Vagina (tissue), 2 donors: ENCODE measurements at regions not wholly inside any gene's neighbourhood (a gene's known extent, or its start where the extent isn't known, plus 50 kb on each side); places are given as distances from the start of the nearest gene placed in this dataset.

Experiments used
- DNase-seq, 2 donors: peaks; one replicate each; pipeline ENCODE4 v3.0.0-alpha.2; 2017; ENCODE audit errors: extremely low spot score in 2 of 2
- H3K27ac ChIP-seq: fragments of 200-600 bp; sonication (generic); one replicate; pipeline ENCODE4 v1.5.1; 2019
- H3K27me3 ChIP-seq: fragments of 200-600 bp; sonication (generic); one replicate; pipeline ENCODE4 v1.5.1; 2019
- H3K36me3 ChIP-seq, 2 donors: fragments of 200-600 bp; sonication (generic); one replicate each; pipeline ENCODE4 v1.5.1; 2017 to 2019
- H3K4me1 ChIP-seq: fragments of 200-600 bp; sonication (generic); one replicate; pipeline ENCODE4 v1.5.1; 2019
- H3K4me3 ChIP-seq, 2 donors: fragments of 200-600 bp; sonication (generic); 1 replicate in 1 of 2; 2 replicates in 1 of 2; pipeline ENCODE4 v1.5.1; 2016 to 2019
- H3K9me3 ChIP-seq: fragments of 200-600 bp; sonication (generic); one replicate; pipeline ENCODE4 v1.5.1; 2019
- CTCF ChIP-seq, 3 experiments: fragments of 450-650 bp in 2 of 3; fragments of 200-600 bp in 1 of 3; sonication (generic) in 1 of 3; IDR thresholded peaks; one replicate each; pipeline ENCODE4 v1.5.1; 2017 to 2019; ENCODE audit warnings: antibody characterized with exemption in 3 of 3, mild to moderate bottlenecking in 2 of 3, moderate library complexity in 2 of 3
- POLR2A ChIP-seq, 2 donors: fragments of 450-650 bp; IDR thresholded peaks; one replicate each; pipeline ENCODE4 v1.6.1; 2017; ENCODE audit warnings: antibody characterized with exemption in 2 of 2, mild to moderate bottlenecking in 2 of 2, moderate library complexity in 2 of 2
- POLR2AphosphoS5 ChIP-seq, 2 donors: sonication (generic); formaldehyde crosslinking; IDR thresholded peaks; one replicate each; pipeline ENCODE4 v1.9.0; 2017; ENCODE audit warnings: antibody characterized with exemption in 2 of 2, mild to moderate bottlenecking in 2 of 2, low read depth in 1 of 2; ENCODE audit not compliant: insufficient read depth in 1 of 2
- intact Hi-C: fragments of 100-400 bp; cut with DNase I; formaldehyde crosslinking; loops from one replicate; pipeline ENCODE4 v1.15.1; 2023

DNA sequence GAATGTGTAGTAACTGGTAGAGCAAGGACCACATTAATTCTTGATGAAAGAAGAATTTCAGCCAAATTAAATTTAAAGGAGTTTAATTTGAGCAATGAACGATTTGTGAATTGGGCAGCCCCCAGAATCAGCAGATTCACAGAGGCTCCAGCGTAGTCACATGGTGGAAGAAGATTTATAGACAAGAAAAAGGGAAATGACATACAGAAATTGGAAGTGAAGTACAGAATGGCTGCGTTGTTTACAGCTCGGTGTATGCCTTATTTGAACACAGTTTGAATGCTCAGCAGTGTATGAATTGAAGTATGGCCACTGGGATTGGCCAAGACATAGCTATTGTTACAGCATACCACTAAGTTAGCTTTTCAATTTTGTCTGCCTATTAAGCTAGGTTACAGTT is 173.6 kb upstream of the ARG1 start:
- TF ChIP-seq CTCF (IDR thresholded peaks at IDR 0.05) (no peak), POLR2A (IDR thresholded peaks at IDR 0.05) (no peak), POLR2AphosphoS5 (IDR thresholded peaks at IDR 0.05; ENCODE audit: insufficient read depth in 1 of 2, low read depth in 1 of 2) (no peak)
- Histone ChIP-seq H3K4me3 (no peak overlapping the region), H3K36me3 (no peaks in the 10 kb centered on the region), H3K27me3 (no peaks in the 10 kb centered on the region), H3K9me3 (no peaks in the 10 kb centered on the region), H3K27ac (no peak overlapping the region), H3K4me1 (no peaks in the 10 kb centered on the region)
- DNase-seq = no peak
- intact Hi-C loops = no loop called here

- intact Hi-C loops = no loop called here
- Histone ChIP-seq H3K9me3 (no peaks in the 10 kb centered on the region), H3K27me3 (no peaks in the 10 kb centered on the region), H3K4me1 (no peaks in the 10 kb centered on the region), H3K36me3 (no peaks in the 10 kb centered on the region), H3K4me3 (no peak overlapping the region), H3K27ac (no peak overlapping the region)
- no peak for DNase-seq
- no peak for TF ChIP-seq POLR2AphosphoS5 (IDR thresholded peaks at IDR 0.05; ENCODE audit: insufficient read depth in 1 of 2, low read depth in 1 of 2)
- TF ChIP-seq CTCF (IDR thresholded peaks at IDR 0.05) = no peak
- TF ChIP-seq POLR2A (IDR thresholded peaks at IDR 0.05) = no peak
Measured at GRCh38 chr6:131400054-131400778, 172.8 kb upstream of the ARG1 start.

DNA sequence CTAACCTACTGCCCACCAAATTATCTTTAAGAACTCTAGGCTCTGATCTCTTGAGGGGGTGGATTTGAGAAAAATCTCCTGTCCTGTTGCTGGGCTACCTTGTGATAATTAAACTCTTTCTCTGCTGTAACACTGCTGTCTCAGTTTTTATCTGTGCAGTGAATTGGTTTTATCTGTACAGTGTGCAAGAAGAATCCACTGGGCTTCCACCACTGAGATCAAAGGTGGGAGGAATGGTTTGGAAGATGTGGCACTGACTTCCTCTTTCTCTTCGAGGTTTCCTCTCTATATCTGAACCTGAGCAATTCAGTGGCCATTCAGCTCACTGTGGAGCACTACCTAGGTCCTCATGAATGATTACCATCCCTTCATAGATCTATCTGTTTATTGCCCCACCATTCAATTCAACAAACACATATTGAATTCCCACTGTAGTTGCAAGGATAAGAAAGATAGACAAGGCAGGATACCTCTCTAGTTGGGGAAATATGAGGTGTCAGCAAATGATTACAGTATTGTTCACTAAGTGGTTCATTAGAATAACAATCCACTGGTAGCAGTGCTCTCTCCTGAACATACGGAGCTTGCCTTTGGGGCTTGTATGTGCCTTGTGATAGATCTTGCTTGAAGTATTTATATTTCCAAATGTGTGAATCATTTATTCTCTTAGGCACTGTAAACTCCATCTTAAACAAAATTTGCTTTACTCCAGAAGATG is 172.1 kb upstream of the ARG1 start:
- no peaks in the 10 kb centered on the region for H3K27me3 ChIP-seq
- no peak overlapping the region for H3K27ac ChIP-seq
- intact Hi-C loops = no loop called here
- H3K36me3 ChIP-seq = no peaks in the 10 kb centered on the region
- no peaks in the 10 kb centered on the region for H3K9me3 ChIP-seq
- no peaks in the 10 kb centered on the region for H3K4me1 ChIP-seq
- no peak for TF ChIP-seq CTCF (IDR thresholded peaks at IDR 0.05)
- no peak for TF ChIP-seq POLR2AphosphoS5 (IDR thresholded peaks at IDR 0.05; ENCODE audit: insufficient read depth in 1 of 2, low read depth in 1 of 2)
- no peak for TF ChIP-seq POLR2A (IDR thresholded peaks at IDR 0.05)
- H3K4me3 ChIP-seq = no peak overlapping the region
- no peak for DNase-seq

DNA sequence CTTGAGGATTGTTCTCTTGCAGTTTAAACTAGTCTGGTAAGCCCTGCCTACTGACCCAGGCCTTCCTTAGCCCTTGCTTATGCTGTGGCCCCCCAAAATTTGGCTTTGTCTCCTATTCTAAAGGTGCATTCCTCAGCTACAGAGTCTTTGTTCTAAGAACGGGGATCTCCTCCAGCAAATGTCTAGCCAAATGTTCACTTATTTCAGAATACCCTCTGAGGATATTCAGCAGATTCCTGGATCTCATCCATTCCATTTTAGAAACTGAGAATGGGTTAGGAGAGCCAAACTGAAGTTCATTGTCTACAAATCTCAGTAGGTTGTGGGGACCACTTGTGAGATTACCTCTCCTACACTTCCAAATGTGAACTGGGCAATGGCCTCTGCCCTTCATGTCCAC is 164.2 kb upstream of the ARG1 start:
- H3K4me3 ChIP-seq = no peak overlapping the region
- DNase-seq = no peak
- H3K9me3 ChIP-seq = no peaks in the 10 kb centered on the region
- H3K27me3 ChIP-seq = no peaks in the 10 kb centered on the region
- TF ChIP-seq POLR2AphosphoS5 (IDR thresholded peaks at IDR 0.05; ENCODE audit: insufficient read depth in 1 of 2, low read depth in 1 of 2) (no peak), CTCF (IDR thresholded peaks at IDR 0.05) (no peak), POLR2A (IDR thresholded peaks at IDR 0.05) (no peak)
- intact Hi-C loops = no loop called here
- no peak overlapping the region for H3K27ac ChIP-seq
- no peaks in the 10 kb centered on the region for H3K36me3 ChIP-seq
- H3K4me1 ChIP-seq = no peaks in the 10 kb centered on the region

GRCh38 chr6:131410785-131411184 is 162.2 kb upstream of the ARG1 start:
- Histone ChIP-seq H3K4me3 (no peak overlapping the region), H3K9me3 (no peaks in the 10 kb centered on the region), H3K36me3 (no peaks in the 10 kb centered on the region), H3K27ac (no peak overlapping the region), H3K4me1 (no peaks in the 10 kb centered on the region), H3K27me3 (no peaks in the 10 kb centered on the region)
- no peak for TF ChIP-seq POLR2A (IDR thresholded peaks at IDR 0.05)
- no peak for TF ChIP-seq POLR2AphosphoS5 (IDR thresholded peaks at IDR 0.05; ENCODE audit: insufficient read depth in 1 of 2, low read depth in 1 of 2)
- no peak for TF ChIP-seq CTCF (IDR thresholded peaks at IDR 0.05)
- DNase-seq = no peak
- intact Hi-C loops = no loop called here
